Activated B cell treated with CpG ODN at 0.5 μM for 24 hours (primary cell): ENCODE measurements at regions not wholly inside any gene's neighbourhood (a gene's known extent, or its start where the extent isn't known, plus 50 kb on each side); places are given as distances from the start of the nearest gene placed in this dataset.

Experiments used
- ATAC-seq: fragments of 200-7000 bp; cut with Tn5 transposase; one replicate; pipeline ENCODE4 v1.10.0; 2021; ENCODE audit warnings: low read depth, mild to moderate bottlenecking, moderate library complexity
- CTCF ChIA-PET: fragments of 350-600 bp; sonication (Branson Sonifier 250); formaldehyde crosslinking; loops from one replicate; lab custom pipeline; 2021; ENCODE audit warnings: antibody characterized with exemption; lab: Charles Lee
- POLR2A ChIA-PET: fragments of 350-600 bp; sonication (Branson Sonifier 250); formaldehyde crosslinking; loops from one replicate; lab custom pipeline; 2021; ENCODE audit warnings: antibody characterized with exemption; lab: Charles Lee
- DNase-seq: peaks from one replicate; pipeline ENCODE4 v3.0.0; 2022
- H3K27ac Mint-ChIP-seq: one replicate; pipeline ENCODE4 v1.8.0; 2020; ENCODE audit warnings: mixed read lengths
- H3K27me3 Mint-ChIP-seq: one replicate; pipeline ENCODE4 v1.8.0; 2021; ENCODE audit warnings: mixed read lengths
- H3K36me3 Mint-ChIP-seq: one replicate; pipeline ENCODE4 v1.8.0; 2021; ENCODE audit warnings: low read depth, mixed read lengths
- H3K4me1 Mint-ChIP-seq: one replicate; pipeline ENCODE4 v1.8.0; 2021; ENCODE audit warnings: mixed read lengths
- H3K4me3 Mint-ChIP-seq: one replicate; pipeline ENCODE4 v1.8.0; 2020; ENCODE audit warnings: mild to moderate bottlenecking, mixed read lengths
- H3K9me3 Mint-ChIP-seq: one replicate; pipeline ENCODE4 v1.8.0; 2020; ENCODE audit warnings: mixed read lengths
- CTCF ChIP-seq: fragments of 200-600 bp; IDR thresholded peaks from one replicate; pipeline ENCODE4 v1.8.0; 2022; ENCODE audit warnings: antibody characterized with exemption, mild to moderate bottlenecking
- intact Hi-C: fragments of 100-400 bp; cut with micrococcal nuclease; formaldehyde crosslinking; loops from one replicate; pipeline ENCODE4 v1.15.1; 2024

- POLR2A ChIA-PET = no interaction called here
- H3K27me3 Mint-ChIP-seq = peaks cover 2% of the 10 kb centered on the region
- no peak overlapping the region for H3K4me3 Mint-ChIP-seq
- CTCF ChIA-PET = no interaction called here
- no peaks in the 10 kb centered on the region for H3K36me3 Mint-ChIP-seq
- ATAC-seq (no peak), DNase-seq (no peak)
- H3K4me1 Mint-ChIP-seq = peaks cover 16% of the 10 kb centered on the region
- intact Hi-C loops = no loop called here
- TF ChIP-seq CTCF = no peak
- H3K9me3 Mint-ChIP-seq = no peaks in the 10 kb centered on the region
- no peak overlapping the region for H3K27ac Mint-ChIP-seq
Measured at GRCh38 chr13:106375085-106375484, 160.4 kb downstream of the EFNB2 start.

- intact Hi-C loops = no loop called here
- CTCF ChIA-PET = no interaction called here
- Mint-ChIP-seq H3K9me3 (no peaks in the 10 kb centered on the region), H3K4me1 (peaks cover 16% of the 10 kb centered on the region), H3K4me3 (no peak overlapping the region), H3K27ac (no peak overlapping the region), H3K27me3 (peaks cover 2% of the 10 kb centered on the region), H3K36me3 (no peaks in the 10 kb centered on the region)
- DNase-seq (no peak), ATAC-seq (no peak)
- POLR2A ChIA-PET = no interaction called here
- no peak for TF ChIP-seq CTCF
Measured at GRCh38 chr13:106374631-106375030, 160.8 kb downstream of the EFNB2 start.

DNA sequence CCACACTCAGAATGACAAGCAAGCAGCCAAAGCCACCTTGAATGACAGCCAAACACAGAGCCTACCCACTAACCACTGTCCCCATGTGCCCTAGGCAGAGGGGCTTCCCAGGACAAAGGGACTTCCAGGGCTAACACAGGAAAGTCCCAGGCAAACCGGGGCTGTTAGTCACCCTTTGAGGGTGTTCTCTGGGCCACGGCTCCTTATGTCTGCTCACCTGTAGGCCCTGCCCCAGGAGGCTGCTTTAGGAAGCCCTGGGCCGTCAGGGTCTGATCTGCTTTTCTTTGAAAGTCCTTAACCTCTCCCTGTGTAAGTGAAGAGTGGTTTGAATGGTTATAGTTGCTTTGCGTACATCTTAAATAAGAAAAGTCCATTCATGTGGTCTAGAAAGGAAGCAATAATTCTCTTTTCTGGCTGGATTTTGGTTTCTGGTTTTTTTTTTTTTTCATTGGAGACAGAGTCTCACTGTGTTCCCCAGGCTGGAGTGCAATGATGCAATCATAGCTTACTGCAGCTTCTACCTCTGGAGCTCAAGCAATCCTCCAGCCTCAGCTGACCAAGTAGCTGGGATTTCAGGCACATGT is 161.4 kb downstream of the EFNB2 start:
- Mint-ChIP-seq H3K36me3 (no peaks in the 10 kb centered on the region), H3K27me3 (peaks cover 2% of the 10 kb centered on the region), H3K27ac (no peak overlapping the region), H3K4me1 (peaks cover 16% of the 10 kb centered on the region), H3K9me3 (no peaks in the 10 kb centered on the region), H3K4me3 (no peak overlapping the region)
- DNase-seq (no peak), ATAC-seq (peak; percentile 63)
- TF ChIP-seq CTCF = no peak
- POLR2A ChIA-PET = no interaction called here
- CTCF ChIA-PET = no interaction called here
- intact Hi-C loops = no loop called here

GRCh38 chr13:106373304-106373988 is 162.0 kb downstream of the EFNB2 start:
- no peak for TF ChIP-seq CTCF
- ATAC-seq (peak; percentile 77), DNase-seq (no peak)
- intact Hi-C loops = no loop called here
- ChIA-PET POLR2A (no interaction called here), CTCF (no interaction called here)
- Mint-ChIP-seq H3K9me3 (no peaks in the 10 kb centered on the region), H3K27me3 (peaks cover 2% of the 10 kb centered on the region), H3K4me3 (no peak overlapping the region), H3K4me1 (peaks cover 16% of the 10 kb centered on the region), H3K36me3 (no peaks in the 10 kb centered on the region), H3K27ac (no peak overlapping the region)

DNA sequence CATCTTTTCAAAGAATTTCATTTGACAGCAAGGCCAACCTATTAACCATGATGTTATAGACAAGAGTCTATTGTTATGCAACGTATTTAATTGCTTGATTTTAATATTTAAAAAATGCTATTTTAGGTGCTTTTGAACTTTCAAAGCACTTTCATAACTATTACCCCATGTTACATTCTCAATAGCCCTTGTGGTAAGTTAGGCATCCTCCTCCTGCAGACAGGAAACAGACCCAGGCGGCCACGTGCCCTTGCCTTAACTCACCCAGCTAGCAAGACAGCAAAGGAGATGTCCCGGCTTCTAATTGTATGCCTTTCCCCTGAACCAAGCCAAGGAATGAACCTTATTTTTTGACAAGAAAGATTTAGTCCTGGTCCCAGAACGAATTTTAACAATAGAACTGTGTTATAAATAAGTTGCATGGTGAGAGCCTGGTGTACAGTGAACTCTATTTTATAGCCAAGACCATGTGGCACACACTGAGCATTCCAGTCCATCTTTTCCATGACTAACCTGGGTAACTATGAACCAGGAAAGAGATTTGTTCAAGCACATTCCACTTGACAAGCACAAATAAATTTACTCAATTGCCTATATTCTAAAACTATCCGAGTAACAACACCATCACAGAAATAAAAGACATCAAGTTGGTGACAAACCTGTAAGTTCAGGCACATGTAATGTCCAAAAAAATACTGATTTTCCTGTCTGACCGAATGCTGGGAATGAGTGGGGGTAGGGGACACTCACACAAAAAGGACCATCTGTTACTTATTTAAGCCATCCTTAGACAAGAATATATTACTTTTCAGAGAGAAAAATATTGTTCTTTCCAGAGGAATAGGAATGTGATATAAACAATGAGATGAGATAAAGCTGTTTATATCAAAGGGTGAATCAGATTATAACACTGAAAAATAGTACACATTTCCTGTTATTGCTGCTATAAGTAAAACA is 163.0 kb downstream of the EFNB2 start:
- Mint-ChIP-seq H3K4me1 (peaks cover 16% of the 10 kb centered on the region), H3K36me3 (no peaks in the 10 kb centered on the region), H3K27ac (no peak overlapping the region), H3K9me3 (no peaks in the 10 kb centered on the region), H3K27me3 (peaks cover 2% of the 10 kb centered on the region), H3K4me3 (no peak overlapping the region)
- DNase-seq = no peak
- intact Hi-C loops = no loop called here
- no peak for TF ChIP-seq CTCF
- ChIA-PET CTCF (no interaction called here), POLR2A (no interaction called here)
- no peak for ATAC-seq
